ENCODE measurements at regions not wholly inside any gene's neighbourhood (a gene's known extent, or its start where the extent isn't known, plus 50 kb on each side); places are given as distances from the start of the nearest gene placed in this dataset.

DNA sequence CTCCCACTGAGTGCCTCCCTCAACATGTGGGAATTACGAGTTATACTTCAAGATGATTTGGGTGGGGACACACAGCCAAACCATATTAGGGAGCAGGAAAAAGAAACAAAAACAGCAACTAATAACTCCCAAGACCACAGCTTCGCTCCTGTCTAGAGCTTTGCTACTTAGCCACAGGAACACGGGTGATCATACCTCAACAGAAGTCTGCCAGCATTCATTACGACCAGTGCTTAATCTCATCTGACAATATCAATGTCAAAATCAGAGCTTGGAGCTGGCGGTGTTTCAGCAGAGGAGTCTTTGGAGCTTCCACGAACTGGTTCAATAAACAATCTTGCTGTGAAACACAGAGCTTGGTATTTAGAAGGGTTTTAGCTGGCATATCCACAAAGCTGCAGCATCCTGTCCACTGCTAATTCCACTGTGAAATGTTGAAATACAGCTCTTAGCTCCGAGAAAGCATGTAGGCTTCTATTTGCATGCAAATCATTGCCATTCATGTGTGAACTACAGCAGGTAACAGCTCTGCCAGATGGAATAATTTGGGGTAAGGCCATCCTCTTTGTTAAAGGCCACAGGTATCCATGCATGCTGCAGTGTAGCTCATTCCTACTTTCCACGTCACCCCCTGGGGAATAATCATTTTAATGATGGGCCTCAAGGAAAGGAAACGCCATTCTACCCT is 128.4 kb upstream of the GOT2 start (continued):
- TF ChIP-seq SREBF2 (IDR thresholded peaks at IDR 0.05; ENCODE audit: low read length): no peak
- TF ChIP-seq SPI1 (IDR thresholded peaks at IDR 0.05; ENCODE audit: borderline replicate concordance, insufficient read depth, low read depth, low read length): no peak
- TF ChIP-seq, protein P1, sequence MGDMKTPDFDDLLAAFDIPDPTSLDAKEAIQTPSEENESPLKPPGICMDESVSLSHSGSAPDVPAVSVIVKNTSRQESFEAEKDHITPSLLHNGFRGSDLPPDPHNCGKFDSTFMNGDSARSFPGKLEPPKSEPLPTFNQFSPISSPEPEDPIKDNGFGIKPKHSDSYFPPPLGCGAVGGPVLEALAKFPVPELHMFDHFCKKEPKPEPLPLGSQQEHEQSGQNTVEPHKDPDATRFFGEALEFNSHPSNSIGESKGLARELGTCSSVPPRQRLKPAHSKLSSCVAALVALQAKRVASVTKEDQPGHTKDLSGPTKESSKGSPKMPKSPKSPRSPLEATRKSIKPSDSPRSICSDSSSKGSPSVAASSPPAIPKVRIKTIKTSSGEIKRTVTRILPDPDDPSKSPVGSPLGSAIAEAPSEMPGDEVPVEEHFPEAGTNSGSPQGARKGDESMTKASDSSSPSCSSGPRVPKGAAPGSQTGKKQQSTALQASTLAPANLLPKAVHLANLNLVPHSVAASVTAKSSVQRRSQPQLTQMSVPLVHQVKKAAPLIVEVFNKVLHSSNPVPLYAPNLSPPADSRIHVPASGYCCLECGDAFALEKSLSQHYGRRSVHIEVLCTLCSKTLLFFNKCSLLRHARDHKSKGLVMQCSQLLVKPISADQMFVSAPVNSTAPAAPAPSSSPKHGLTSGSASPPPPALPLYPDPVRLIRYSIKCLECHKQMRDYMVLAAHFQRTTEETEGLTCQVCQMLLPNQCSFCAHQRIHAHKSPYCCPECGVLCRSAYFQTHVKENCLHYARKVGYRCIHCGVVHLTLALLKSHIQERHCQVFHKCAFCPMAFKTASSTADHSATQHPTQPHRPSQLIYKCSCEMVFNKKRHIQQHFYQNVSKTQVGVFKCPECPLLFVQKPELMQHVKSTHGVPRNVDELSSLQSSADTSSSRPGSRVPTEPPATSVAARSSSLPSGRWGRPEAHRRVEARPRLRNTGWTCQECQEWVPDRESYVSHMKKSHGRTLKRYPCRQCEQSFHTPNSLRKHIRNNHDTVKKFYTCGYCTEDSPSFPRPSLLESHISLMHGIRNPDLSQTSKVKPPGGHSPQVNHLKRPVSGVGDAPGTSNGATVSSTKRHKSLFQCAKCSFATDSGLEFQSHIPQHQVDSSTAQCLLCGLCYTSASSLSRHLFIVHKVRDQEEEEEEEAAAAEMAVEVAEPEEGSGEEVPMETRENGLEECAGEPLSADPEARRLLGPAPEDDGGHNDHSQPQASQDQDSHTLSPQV (IDR thresholded peaks at IDR 0.05): no peak
- TF ChIP-seq, protein P2, sequence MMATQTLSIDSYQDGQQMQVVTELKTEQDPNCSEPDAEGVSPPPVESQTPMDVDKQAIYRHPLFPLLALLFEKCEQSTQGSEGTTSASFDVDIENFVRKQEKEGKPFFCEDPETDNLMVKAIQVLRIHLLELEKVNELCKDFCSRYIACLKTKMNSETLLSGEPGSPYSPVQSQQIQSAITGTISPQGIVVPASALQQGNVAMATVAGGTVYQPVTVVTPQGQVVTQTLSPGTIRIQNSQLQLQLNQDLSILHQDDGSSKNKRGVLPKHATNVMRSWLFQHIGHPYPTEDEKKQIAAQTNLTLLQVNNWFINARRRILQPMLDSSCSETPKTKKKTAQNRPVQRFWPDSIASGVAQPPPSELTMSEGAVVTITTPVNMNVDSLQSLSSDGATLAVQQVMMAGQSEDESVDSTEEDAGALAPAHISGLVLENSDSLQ (IDR thresholded peaks at IDR 0.05): no peak

DNA sequence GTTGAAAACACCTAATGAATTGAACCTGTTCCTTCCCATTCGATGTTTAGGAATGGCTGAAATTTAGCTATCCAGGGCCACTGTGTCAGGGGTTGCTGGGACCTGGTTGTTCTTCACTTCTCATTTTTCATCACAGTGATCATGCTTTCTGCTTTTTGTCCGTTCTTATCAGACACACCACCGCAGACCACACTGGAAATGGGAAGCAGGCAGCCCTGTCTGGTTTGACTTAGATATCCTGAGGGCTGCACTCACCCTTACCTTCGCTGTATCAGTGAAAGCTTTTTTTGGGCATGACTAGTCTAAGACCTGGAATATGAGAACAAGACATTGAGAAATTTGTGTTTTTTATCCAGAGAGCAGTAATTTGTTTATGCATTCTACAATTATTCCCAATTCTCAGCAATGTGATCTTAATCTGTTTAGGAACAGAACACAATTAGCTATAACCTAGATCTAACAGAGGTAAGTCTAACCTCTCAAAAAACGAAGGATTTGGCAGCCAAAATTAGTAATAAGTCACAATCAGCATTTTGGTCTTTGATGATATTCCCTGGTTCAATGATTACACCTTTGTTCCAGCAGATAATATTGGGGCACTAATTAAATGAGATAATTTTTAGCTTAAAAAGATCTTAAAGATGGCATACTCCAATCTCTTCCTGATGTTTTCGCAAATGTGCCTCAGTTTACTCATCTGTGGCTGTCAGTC is 126.0 kb upstream of the GOT2 start:
- Histone ChIP-seq H3K27me3 (replicated peaks in 1 of 2; ENCODE audit: control insufficient read depth in 2 of 2, insufficient read depth in 2 of 2, low read length in 1 of 2) (no peaks in the 10 kb centered on the region), H3K27ac (ENCODE audit: control insufficient read depth, insufficient read depth) (no peak overlapping the region), H3K4me1 (ENCODE audit: control insufficient read depth, insufficient read depth, low read length) (no peaks in the 10 kb centered on the region), H3K9me3 (replicated peaks; ENCODE audit: control insufficient read depth, insufficient read depth, low read length) (no peaks in the 10 kb centered on the region; the same call in 2 of the 3 replicates), H3K9ac (ENCODE audit: control insufficient read depth, insufficient read depth, low read length) (no peak overlapping the region), H2AFZ (ENCODE audit: control insufficient read depth, low read depth, low read length) (no peak overlapping the region), H3K36me3 (ENCODE audit: control insufficient read depth in 2 of 2, insufficient read depth in 2 of 2, low read length in 1 of 2) (no peaks in the 10 kb centered on the region), H3K79me2 (ENCODE audit: control insufficient read depth, insufficient read depth, low read length) (no peaks in the 10 kb centered on the region), H3K4me2 (ENCODE audit: control insufficient read depth, insufficient read depth) (no peak overlapping the region), H4K20me1 (ENCODE audit: control insufficient read depth, insufficient read depth) (no peaks in the 10 kb centered on the region), H3K4me3 (no peak overlapping the region)
- ChIA-PET SMC1A (ENCODE audit: uncharacterized antibody, unreplicated experiment) (interaction anchor here (1.3 to 9.3 kb wide), 7 partner anchors 8 to 45 kb away, joined by 3 to 124 read pairs (median 5); no protein-coding TSS in a partner anchor), CTCF (interaction anchor here (0.7 to 1.1 kb wide), 3 partner anchors 13 to 34 kb away, joined by 3 to 4 read pairs (median 3); no protein-coding TSS in a partner anchor), RAD21 (ENCODE audit: unreplicated experiment) (interaction anchor here (1.3 kb wide), 1 partner anchor 21 kb away, joined by 4 read pairs; no protein-coding TSS in a partner anchor), POLR2A (interaction anchor here (0.9 kb wide), 1 partner anchor 22 kb away, joined by 3 read pairs; no protein-coding TSS in a partner anchor)
- DNase-seq (ENCODE audit: low read depth, low spot score) (no peak), FAIRE-seq (no peak), ATAC-seq (no peak)
- in situ Hi-C loops (cut with MboI): no loop called here
- 12% methylated on average over 6 of the region's 6 CpGs for WGBS (ENCODE audit: insufficient coverage, insufficient replicate concordance, low lambda C conversion rate, missing lambda C conversion rate)
- no TSS peak for BruUV-seq (replicated peaks)
- intact Hi-C loops (cut with micrococcal nuclease; ENCODE audit: unreplicated experiment): no loop called here
- TF ChIP-seq, protein P3, sequence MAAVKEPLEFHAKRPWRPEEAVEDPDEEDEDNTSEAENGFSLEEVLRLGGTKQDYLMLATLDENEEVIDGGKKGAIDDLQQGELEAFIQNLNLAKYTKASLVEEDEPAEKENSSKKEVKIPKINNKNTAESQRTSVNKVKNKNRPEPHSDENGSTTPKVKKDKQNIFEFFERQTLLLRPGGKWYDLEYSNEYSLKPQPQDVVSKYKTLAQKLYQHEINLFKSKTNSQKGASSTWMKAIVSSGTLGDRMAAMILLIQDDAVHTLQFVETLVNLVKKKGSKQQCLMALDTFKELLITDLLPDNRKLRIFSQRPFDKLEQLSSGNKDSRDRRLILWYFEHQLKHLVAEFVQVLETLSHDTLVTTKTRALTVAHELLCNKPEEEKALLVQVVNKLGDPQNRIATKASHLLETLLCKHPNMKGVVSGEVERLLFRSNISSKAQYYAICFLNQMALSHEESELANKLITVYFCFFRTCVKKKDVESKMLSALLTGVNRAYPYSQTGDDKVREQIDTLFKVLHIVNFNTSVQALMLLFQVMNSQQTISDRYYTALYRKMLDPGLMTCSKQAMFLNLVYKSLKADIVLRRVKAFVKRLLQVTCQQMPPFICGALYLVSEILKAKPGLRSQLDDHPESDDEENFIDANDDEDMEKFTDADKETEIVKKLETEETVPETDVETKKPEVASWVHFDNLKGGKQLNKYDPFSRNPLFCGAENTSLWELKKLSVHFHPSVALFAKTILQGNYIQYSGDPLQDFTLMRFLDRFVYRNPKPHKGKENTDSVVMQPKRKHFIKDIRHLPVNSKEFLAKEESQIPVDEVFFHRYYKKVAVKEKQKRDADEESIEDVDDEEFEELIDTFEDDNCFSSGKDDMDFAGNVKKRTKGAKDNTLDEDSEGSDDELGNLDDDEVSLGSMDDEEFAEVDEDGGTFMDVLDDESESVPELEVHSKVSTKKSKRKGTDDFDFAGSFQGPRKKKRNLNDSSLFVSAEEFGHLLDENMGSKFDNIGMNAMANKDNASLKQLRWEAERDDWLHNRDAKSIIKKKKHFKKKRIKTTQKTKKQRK (IDR thresholded peaks at IDR 0.05; ENCODE audit: low read depth, low read length): no peak
- TF ChIP-seq SREBF2 (IDR thresholded peaks at IDR 0.05; ENCODE audit: low read length) (no peak), TAF1 (IDR thresholded peaks at IDR 0.05; ENCODE audit: borderline replicate concordance, low read depth, low read length) (no peak), ESRRA (IDR thresholded peaks at IDR 0.05; ENCODE audit: low read length) (no peak), RELA (IDR thresholded peaks at IDR 0.05; ENCODE audit: borderline replicate concordance, partially characterized antibody) (no peak), FOXK2 (IDR thresholded peaks at IDR 0.05) (no peak)
- TF ChIP-seq, protein P4, sequence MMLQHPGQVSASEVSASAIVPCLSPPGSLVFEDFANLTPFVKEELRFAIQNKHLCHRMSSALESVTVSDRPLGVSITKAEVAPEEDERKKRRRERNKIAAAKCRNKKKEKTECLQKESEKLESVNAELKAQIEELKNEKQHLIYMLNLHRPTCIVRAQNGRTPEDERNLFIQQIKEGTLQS (IDR thresholded peaks at IDR 0.05; ENCODE audit: borderline replicate concordance, extremely low read depth, low read depth, low read length): no peak
